ENCODE measurements at regions not wholly inside any gene's neighbourhood (a gene's known extent, or its start where the extent isn't known, plus 50 kb on each side); places are given as distances from the start of the nearest gene placed in this dataset.
"Not testable (repeated sequence)": the region's sequence is repeated elsewhere in the genome, so short reads cannot be mapped to it uniquely, and the experiment has no call there.

GRCh38 chr16:24624102-24624501, 84.7 kb downstream of the RBBP6 start:
- no peak for DNase-seq (ENCODE audit: low spot score)

- no peak for DNase-seq (ENCODE audit: low spot score)
Observed at GRCh38 chr16:24626256-24626655, 86.9 kb downstream of the RBBP6 start.

- no peak for DNase-seq (ENCODE audit: low spot score)
Observed at GRCh38 chr16:24634919-24635318, 94.5 kb upstream of the TNRC6A start.

DNA sequence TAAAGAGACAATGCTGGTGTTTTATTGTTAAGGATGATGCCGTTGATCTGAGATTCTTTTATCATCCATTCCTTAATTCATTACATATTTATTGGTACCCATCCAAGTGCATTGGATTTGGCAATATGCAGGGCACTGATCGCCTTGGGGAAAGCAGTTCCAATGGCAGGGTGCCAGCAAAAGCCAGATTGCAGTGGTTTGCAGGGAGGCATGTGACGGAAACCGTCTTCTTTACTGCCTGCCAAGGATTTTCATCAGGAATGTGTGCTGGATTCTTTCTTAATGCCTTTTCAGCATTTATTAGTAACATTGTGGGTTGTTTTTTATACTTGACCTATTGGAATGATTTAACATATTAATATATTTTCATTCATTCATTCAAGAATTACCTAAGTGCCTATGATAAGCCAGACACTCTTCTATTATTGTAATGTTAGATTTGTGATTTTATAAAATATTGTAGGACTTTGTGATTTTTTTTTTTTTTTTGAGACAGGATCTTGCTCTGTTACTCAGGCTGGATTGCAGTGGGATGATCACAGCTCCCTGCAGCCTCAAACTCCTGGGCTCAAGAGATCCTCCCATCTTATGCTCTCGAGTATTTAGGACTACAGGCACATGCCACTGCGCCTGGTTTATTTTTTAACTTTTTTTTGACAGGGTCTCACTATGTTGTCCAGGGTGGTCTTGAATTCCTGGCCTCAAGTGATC, 93.4 kb upstream of the TNRC6A start:
- no peak for DNase-seq (ENCODE audit: low spot score)

GRCh38 chr16:24639769-24640168, 89.7 kb upstream of the TNRC6A start:
- no peak for DNase-seq (ENCODE audit: low spot score)

- DNase-seq (ENCODE audit: low spot score) = no peak
Observed at GRCh38 chr16:24643489-24643888, 86.0 kb upstream of the TNRC6A start.

- DNase-seq (ENCODE audit: low spot score) = peak; percentile 57
Observed at GRCh38 chr16:24645739-24646645, 83.5 kb upstream of the TNRC6A start.

GRCh38 chr16:24646646-24646995, 82.8 kb upstream of the TNRC6A start:
- DNase-seq (ENCODE audit: low spot score) = no peak

GRCh38 chr16:24652209-24652712, 77.2 kb upstream of the TNRC6A start:
- no peak for DNase-seq (ENCODE audit: low spot score)

DNA sequence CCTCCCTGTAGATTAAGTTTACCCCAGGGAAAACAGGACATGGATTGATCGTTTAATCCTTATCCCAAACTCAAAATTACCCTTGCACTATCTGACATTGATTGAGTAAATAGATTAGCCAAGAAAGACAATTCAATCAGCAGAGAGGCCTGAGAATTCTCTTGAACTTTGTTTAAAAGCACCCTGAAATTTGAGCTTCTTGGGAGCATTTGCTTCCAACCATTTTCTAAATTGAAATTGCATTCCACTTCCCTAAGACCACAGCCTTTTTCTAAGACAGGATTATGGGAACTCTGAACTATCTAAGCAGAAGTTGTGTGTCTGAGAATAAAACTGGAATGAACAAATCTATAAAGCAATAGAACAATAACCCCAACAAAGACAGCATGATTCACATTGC, 76.6 kb upstream of the TNRC6A start:
- no peak for DNase-seq (ENCODE audit: low spot score)

- DNase-seq (ENCODE audit: low spot score) = no peak
Observed at GRCh38 chr16:24653725-24654124, 75.7 kb upstream of the TNRC6A start.

- DNase-seq (ENCODE audit: low spot score) = not testable (repeated sequence)
Observed at GRCh38 chr16:24665942-24666341, 63.5 kb upstream of the TNRC6A start.

DNA sequence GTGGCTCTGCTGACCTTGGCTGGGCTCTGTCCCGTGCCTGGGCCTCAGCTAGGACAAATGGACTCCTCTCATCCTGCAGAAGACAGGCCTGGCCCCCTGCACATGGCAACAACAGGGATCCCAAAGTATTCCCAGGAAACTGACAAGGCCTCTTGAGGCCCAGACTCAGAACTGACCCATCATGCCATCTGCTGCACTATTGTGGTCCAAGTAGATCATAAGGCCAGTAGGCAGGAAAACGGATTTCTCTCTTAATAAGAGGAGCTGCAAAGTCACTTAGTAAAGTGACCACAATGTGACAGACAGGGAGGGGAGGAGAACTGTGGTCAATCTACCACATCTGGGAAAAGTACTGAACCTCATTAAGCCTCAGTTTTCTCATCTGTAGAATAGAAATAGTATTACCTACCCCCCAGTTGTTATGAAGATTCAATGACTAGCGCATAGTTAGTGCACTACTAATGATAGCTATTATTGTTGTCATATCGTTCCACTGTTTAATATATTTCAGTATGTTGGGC, 62.1 kb upstream of the TNRC6A start:
- DNase-seq (ENCODE audit: low spot score) = no peak

- DNase-seq (ENCODE audit: low spot score) = no peak
Observed at GRCh38 chr16:24668481-24669061, 60.9 kb upstream of the TNRC6A start.

- DNase-seq (ENCODE audit: low spot score) = no peak
Observed at GRCh38 chr16:24670623-24671454, 58.6 kb upstream of the TNRC6A start.

- no peak for DNase-seq (ENCODE audit: low spot score)
Observed at GRCh38 chr16:24671455-24671954, 57.9 kb upstream of the TNRC6A start.

DNA sequence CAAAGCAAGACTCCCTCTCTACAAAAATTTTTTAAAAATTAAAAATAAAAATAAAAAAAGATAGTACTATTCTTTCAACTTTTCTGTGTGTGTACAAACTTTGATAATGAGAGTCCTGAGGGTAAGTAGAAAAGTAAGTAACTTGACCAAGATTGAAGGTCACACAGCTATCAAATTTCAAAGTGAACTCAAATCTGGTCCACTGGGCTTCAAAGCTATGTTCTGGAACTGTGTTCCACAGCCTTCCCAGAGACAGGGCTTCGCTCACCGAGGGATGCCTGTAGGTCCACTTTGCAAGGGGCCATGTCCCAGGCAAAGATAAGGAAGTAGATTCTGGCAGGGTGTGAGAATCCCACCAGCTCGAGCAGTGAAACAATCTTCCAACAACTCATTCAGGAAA, 56.3 kb upstream of the TNRC6A start:
- no peak for DNase-seq (ENCODE audit: low spot score)

- no peak for DNase-seq (ENCODE audit: low spot score)
Observed at GRCh38 chr16:24674877-24675276, 54.6 kb upstream of the TNRC6A start.

DNA sequence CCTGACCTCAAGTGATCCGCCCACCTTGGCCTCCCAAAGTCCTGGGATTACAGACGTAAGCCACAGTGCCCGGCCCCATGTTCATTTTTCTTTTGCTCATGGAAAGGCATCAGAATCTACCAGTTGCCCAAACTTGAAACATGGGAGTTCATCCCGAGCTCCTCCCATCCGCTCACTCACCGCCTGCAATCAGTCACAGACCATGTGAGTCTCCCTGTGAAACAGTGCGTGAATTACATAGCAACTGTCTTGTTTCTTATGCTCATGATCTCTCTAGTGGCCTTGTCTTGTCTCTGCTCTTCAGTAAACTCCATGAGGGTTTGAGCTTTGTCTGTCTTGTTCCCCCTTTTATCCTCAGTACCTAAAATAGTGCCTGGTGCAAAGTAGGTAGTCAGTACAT, 52.1 kb upstream of the TNRC6A start:
- no peak for DNase-seq (ENCODE audit: low spot score)
